ENCODE measurements at regions not wholly inside any gene's neighbourhood (a gene's known extent, or its start where the extent isn't known, plus 50 kb on each side); places are given as distances from the start of the nearest gene placed in this dataset.

- intact Hi-C loops (cut with DNase I; ENCODE audit: low total_unique reads), result no loop called here
- no peak for DNase-seq
- Histone ChIP-seq H3K27ac (no peak overlapping the region), H3K27me3 (no peaks in the 10 kb centered on the region), H3K36me3 (no peaks in the 10 kb centered on the region), H3K9me3 (no peaks in the 10 kb centered on the region), H3K4me1 (no peaks in the 10 kb centered on the region), H3K4me3 (no peak overlapping the region)
- TF ChIP-seq CTCF (IDR thresholded peaks at IDR 0.05) (no peak), POLR2A (IDR thresholded peaks at IDR 0.05) (no peak)
These were observed 63.8 kb upstream of the UST start for GRCh38 chr6:148682990-148683389.

DNA sequence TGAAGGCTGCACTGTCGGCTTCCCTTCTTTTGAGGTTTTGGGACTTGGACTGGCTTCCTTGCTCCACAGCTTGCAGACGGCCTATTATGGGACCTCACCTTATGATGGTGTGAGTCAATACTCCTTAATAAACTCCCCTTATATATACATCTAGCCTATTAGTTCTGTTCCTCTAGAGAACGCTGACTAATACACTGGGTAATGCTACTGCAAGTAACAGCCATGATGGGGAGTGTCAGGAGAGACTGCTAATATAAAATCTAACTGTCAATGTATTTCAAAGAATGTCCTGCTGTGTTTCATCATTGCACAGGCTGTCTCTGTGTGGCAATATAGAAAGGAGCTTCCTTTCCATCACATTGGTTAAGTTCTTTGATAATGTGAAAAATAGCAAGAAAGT, 57.7 kb upstream of the UST start:
- Histone ChIP-seq H3K4me1 (no peaks in the 10 kb centered on the region), H3K27me3 (no peaks in the 10 kb centered on the region), H3K27ac (no peak overlapping the region), H3K9me3 (no peaks in the 10 kb centered on the region), H3K4me3 (no peak overlapping the region), H3K36me3 (no peaks in the 10 kb centered on the region)
- no peak for DNase-seq
- intact Hi-C loops (cut with DNase I; ENCODE audit: low total_unique reads), result no loop called here
- TF ChIP-seq POLR2A (IDR thresholded peaks at IDR 0.05), result no peak
- TF ChIP-seq CTCF (IDR thresholded peaks at IDR 0.05), result no peak

DNA sequence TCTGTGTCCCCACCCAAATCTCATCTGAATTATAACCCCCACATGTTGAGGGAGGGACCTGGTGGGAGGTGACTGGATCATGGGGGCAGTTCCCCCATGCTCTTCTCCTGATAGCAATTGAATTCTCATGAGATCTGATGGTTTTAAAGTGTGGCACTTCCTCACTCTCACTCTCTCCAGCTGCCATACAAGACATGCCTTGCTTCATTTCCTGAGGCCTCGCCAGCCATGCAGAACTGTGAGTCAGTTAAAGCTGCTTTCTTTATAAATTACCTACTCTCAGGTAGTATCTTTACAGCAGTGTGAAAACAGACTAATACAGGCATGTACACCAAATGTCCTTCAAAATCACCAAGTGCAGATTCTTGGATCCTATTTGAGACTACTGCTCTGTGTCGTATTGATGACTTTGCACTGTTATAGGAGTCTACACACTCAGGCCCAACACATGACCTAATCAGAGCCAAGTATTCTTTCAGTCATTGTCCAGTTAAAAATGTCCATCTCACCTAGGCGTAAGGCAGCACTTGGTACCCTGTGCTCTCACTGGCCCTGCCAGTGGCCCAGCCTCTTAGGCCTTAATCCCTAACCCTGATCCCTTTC, 52.8 kb upstream of the UST start:
- Histone ChIP-seq H3K27ac (no peak overlapping the region), H3K36me3 (no peaks in the 10 kb centered on the region), H3K9me3 (no peaks in the 10 kb centered on the region), H3K27me3 (no peaks in the 10 kb centered on the region), H3K4me1 (no peaks in the 10 kb centered on the region), H3K4me3 (no peak overlapping the region)
- DNase-seq, result no peak
- TF ChIP-seq POLR2A (IDR thresholded peaks at IDR 0.05) (no peak), CTCF (IDR thresholded peaks at IDR 0.05) (no peak)
- intact Hi-C loops (cut with DNase I; ENCODE audit: low total_unique reads), result no loop called here

Measured in uterus (tissue), 3 donors.